NCI-H1930 (cell line): ENCODE measurements at regions not wholly inside any gene's neighbourhood (a gene's known extent, or its start where the extent isn't known, plus 50 kb on each side); places are given as distances from the start of the nearest gene placed in this dataset.
"Not testable (repeated sequence)": the region's sequence is repeated elsewhere in the genome, so short reads cannot be mapped to it uniquely, and the experiment has no call there.

Source experiments
- DNase-seq, 2 experiments: peaks; one replicate each; lab custom pipeline; 2025; lab: John Stamatoyannopoulos, UW

GRCh38 chr16:10314811-10315210, 71.0 kb upstream of the ATF7IP2 start:
- DNase-seq, result no peak

DNA sequence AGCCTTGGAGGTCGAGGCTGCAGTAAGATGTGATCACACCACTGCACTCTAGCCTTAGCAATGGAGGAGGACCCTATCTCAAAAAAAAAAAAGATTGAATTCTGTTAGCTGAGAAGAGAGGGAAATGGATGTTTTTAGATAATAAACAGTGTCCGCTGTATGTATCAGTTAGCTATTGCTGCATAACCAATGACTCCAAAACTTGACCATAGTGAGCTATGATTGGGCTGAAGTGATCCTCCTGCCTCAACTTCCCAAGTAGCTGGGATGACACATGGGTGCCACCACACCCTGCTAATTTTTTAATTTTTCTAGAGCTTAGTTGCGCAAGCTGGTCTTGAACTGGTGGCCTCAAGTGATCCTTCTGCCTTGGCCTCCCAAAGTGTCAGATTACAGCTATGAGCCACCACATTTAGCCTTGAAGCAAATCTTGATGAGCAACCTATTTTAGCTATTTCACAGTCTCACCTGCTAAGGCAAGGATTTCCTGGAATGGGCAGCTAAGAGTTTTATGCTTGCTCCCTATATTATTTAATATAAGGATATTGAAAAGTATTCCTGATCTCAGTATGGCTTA, 68.3 kb upstream of the ATF7IP2 start:
- no peak for DNase-seq

DNA sequence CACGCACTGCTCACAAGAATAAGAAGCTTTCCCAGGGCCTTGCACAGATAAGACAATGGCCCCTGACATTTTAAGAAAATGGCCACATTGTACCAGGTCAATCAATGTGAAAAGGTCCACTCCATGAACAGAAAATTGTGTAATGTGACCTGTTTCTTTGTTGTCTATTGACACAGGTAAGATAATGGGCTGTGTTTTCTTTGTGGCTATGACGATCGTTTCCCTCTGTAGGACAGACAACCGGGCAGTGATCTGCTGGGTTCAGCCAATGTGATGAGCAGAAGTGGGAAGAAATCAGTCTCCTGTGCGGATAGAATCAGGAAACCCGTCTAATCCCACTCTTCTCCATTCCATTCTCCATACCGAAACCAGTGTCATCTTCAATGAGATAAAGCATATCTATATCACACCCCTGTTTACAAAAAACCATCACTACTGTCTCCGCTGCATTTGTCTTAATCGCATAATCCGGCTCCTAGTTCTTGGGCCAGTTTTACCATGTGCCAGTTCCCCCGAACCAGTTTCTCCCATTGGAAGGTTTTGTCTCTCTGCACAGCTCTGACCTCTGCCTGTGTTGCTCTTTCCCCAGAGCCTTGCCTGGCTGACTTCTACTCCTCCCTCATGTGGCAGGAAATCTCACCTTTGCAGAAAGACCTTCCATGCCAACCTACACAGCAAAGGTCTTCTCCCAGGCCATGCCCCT, 66.9 kb upstream of the ATF7IP2 start:
- no peak for DNase-seq

DNA sequence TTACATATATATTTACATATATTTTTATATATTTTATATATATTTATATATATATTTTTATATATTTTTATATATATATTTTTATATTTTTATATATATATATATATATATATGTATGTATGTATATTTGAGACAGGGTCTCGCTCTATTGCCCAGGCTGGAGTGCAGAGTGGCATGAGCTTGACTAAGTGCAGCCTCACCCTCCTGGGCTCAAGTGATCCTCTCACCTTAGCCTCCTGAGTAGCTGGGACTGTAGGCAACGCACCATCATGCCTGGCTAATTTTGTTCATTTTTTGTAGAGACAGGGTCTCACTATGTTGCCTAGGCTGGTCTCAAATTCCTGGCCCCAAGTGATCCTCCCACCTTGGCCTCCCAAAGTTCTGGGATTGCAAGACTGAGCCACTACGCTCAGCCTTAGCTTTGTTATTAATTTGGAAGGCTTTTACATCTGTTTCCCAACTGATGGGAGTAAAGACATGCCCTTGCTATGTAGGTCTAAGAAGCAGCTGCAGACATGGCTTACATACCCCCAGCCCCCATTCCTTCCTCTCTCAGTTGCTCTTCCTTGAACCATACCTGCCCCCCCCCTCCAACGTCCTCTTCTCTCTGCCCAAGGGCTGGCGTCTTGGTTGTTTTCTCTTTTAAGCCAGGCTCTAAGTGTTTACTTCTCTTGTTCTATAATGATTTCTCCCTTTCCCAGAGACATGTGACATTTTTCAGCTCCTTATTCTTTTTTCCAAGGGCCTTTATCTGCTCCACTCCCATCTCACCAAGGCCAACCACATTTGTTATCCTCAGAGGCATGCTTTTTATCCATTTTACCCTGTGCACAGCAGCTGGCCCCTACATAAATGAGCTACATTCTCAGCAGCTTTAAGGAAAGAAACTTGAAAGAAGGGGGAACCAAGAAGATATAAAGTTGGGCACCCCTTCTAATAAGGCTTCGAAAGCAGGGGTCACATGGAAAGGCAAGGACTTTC, 64.2 kb upstream of the ATF7IP2 start:
- DNase-seq, result no peak

GRCh38 chr16:10322723-10323527, 62.9 kb upstream of the ATF7IP2 start:
- DNase-seq, result no peak

DNA sequence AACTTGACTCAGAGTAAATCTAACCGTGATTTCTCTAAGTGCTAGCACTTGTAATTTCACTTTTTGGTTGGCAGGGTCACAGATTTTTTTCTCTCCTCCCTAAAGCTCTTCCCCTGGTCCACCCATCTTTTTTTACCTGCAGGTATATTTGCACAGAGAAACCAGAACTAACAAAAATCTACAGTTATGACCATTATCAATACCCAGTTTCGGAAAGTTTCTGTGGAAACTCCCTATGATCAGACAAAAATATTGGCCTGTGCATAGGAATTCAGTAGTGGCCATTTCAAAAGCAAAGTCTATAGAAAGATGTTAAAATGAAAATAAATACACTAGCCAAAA, 62.4 kb upstream of the ATF7IP2 start:
- DNase-seq, result no peak

GRCh38 chr16:10324210-10324609, 61.7 kb upstream of the ATF7IP2 start:
- DNase-seq, result no peak

- DNase-seq, result no peak
Observed at GRCh38 chr16:10325783-10326543, 59.9 kb upstream of the ATF7IP2 start.

GRCh38 chr16:10326647-10327046, 59.2 kb upstream of the ATF7IP2 start:
- DNase-seq, result no peak

GRCh38 chr16:10328291-10328690, 57.6 kb upstream of the ATF7IP2 start:
- not testable (repeated sequence) for DNase-seq

- DNase-seq, result no peak
Observed at GRCh38 chr16:10332241-10332640, 53.6 kb upstream of the ATF7IP2 start.

DNA sequence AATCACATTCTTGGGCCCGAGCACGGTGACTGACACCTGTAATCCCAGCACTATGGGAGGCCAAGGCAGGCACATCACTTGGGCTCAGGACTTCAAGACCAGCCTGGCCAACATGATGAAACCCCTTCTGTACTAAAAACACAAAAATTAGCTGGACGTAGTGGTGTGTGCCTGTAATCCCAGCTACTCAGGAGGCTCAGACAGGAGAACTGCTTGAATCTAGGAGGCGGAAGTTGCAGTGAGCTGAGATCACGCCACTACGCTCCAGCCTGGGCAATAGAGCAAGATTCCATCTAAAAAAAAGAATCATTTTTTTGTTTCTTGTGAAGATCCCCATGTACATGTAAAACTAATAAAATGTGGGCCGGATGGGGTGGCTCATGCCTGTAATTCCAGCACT, 53.1 kb upstream of the ATF7IP2 start:
- DNase-seq, result no peak

- DNase-seq, result no peak
Observed at GRCh38 chr16:10333321-10334032, 52.4 kb upstream of the ATF7IP2 start.

GRCh38 chr16:10335681-10336080, 50.2 kb upstream of the ATF7IP2 start:
- DNase-seq, result no peak
